HG03095 (cell line): ENCODE measurements at regions not wholly inside any gene's neighbourhood (a gene's known extent, or its start where the extent isn't known, plus 50 kb on each side); places are given as distances from the start of the nearest gene placed in this dataset.

Experiments used
- ATAC-seq: cut with Tn5 transposase; IDR thresholded peaks from one replicate; pipeline ENCODE4 v1.9.1; 2021; ENCODE audit warnings: moderate library complexity; ENCODE audit not compliant: unreplicated experiment

DNA sequence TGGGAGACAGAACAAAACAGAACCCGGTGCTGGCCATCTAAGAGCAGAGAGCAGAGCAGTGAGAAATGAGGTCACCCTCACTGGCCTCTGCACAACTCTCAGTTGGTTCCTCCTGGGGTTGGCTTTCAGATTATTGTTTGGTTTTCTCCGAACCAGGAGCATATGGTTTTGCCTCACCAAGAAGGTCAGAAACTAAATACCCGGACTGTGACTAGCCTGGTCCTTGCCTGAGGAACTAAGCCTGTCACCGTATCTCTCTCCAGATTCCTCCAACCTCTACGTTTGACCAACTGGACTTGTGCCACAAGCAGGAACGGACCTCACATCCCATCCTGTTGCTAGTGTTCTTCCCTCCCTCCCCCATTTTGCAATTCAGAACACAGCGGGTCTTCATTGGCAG lies 450.4 kb upstream of the JARID2 start:
- ATAC-seq = no peak

DNA sequence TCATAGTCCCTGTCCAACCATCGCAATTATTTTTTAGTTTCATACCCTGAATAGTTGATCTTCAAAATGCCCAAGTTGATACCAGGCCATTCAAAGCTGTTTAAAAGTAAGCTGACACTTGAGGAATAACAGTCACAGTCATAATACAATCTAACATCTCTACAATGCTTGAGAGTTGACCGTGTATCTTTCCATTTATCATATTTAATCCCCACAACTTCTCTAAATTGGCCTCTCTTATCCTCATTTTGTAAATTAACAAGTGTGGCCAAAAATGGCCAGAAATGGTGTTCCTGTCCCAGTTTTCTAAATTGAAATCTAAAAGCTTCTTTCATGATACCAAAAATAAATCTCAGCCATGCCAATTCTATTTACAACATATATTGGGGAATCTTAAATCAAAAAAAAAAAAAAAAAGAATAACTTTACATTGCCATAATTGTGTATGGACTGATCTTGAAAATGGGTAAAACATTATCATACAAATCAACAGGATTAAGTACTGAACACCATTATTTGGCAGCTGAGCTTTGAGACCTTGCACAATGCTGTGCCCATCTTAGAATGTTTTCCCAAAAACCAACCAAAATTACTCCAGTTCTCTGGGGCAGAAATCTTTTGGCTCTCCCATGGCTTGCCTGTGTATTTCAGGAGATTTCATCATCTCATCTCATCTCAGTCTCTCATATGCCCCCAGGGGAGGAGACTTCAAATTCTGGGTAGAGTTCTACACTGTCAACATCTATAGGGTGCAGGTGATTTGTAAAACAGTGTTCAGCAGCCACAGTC lies 448.7 kb upstream of the JARID2 start:
- no peak for ATAC-seq

DNA sequence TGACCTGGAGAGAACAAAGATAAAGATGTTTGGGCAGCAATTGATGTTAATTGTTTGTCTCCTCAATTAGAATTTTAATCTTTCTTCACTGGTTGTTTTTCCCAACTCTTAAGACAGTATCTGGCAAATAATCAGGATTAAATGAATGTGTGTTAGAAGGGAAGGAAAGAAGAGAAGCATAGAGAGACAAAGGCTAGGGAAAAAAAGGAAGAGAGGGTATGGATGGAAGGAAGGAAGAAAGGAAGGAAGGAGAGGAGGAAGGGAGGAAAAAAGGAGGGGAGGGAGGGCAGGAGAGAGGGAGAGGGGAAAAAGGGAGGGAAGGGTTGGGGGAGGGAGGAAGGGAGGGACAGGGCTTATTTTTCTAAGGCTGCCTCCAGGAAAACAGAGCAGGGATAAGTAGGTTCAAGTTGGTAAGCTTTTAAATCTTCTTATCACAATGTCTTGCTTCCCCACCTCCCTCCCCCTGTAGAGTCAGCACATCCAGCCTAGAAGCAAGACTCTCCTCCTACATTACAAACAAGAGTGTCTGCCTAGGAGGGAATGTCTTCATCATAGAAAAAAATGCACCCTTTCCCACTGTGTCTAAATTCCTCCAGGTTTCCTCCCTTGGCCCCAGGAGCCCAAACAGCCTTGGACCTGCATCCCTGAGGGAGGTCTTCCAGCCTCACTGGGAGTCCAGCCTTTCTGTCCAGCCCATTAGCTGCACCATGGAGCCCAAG lies 447.8 kb upstream of the JARID2 start:
- ATAC-seq = no peak

DNA sequence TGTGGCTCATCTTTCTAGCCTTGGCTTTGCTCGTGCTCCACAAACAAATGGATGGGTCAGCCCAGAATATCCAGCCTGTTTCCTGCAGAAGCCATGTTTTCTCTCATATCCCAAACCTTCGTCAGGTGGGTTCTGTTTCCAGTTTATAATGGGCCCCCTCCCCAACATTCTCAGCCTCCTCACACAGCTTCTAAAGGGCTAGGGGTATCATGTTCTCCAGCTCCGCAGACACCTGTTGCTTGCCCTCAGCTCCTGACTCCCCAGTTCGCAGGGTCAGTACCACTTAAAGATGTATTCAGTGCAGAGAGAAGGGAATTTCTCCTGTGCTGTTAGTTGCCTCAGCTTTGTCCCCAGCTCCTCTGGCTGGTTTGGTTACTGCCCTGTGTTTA lies 447.3 kb upstream of the JARID2 start:
- ATAC-seq = no peak

DNA sequence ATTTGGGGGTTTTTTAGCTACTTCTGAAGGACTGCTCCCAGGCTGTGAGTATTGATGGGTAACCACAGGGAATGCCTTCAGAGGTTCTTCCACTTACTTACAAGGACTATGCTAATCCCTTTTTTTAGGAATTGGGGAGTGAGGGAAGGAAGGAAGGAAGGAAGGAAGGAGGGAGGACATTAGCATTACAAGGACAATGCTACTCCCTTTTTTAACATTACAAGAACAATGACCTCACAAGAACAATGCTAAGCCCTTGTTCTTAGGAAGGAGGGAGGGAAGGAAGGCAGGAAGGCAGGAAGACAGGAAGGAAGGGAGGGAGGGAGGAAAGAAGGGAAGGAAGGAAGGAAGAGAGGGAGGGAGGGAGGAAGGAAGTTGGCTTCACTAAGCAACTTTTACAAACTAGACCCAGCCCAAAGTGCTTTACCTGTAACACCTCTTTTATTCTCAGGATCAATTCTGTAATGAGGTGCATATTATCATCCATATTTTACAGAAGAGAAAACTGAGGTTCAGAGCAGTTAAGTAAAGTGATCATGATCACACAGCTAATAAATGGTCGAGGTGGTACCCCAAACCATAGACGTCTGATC lies 446.8 kb upstream of the JARID2 start:
- ATAC-seq = no peak

DNA sequence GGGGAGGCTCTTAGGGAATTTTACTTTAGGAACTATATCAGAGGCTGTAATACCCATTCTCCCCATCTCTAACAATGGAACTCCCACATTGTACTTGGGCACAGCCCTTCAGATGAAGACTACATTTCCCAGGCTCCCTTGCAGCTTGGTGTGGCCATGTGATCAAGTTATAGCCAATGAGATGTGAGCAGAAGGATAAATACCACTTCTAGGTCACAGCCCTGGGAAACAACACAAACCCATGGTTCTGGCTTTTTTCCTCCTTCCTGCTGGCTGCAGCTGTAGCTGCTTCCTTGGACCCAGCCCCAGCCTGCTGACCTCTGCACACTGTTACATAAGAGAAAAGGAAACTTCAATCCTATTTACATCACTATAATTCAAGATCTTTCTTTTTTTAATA lies 445.9 kb upstream of the JARID2 start:
- no peak for ATAC-seq

DNA sequence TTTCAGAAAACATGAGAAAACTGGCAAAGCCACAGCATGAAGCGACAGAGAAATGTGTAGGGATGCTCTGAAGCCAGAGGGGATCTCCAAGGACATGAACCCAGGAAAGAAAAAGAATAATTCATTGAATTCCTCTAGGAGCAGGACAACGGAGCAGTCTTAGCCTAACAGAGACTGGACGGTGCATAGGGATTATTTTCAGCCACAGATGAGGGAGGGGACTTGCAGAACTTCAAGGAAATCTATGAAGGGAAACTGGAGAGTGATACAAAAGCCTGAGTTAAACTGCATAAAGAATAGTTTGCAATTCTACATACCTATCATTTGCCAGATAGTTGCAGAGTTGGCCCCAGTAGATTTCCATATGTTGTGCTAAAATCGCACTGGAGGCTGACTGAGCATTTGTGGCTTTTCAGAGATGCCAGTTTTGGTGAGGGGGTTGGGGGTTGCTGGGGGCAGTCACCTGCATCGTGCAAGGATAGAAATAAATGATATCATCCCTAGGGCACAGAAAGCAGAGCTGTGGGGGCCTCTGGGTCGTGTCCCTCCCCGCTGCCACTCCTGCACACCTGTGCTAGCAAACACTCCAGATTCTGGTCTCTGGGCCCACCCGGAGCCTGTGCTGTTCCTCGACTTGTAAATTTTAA lies 443.2 kb upstream of the JARID2 start:
- no peak for ATAC-seq

DNA sequence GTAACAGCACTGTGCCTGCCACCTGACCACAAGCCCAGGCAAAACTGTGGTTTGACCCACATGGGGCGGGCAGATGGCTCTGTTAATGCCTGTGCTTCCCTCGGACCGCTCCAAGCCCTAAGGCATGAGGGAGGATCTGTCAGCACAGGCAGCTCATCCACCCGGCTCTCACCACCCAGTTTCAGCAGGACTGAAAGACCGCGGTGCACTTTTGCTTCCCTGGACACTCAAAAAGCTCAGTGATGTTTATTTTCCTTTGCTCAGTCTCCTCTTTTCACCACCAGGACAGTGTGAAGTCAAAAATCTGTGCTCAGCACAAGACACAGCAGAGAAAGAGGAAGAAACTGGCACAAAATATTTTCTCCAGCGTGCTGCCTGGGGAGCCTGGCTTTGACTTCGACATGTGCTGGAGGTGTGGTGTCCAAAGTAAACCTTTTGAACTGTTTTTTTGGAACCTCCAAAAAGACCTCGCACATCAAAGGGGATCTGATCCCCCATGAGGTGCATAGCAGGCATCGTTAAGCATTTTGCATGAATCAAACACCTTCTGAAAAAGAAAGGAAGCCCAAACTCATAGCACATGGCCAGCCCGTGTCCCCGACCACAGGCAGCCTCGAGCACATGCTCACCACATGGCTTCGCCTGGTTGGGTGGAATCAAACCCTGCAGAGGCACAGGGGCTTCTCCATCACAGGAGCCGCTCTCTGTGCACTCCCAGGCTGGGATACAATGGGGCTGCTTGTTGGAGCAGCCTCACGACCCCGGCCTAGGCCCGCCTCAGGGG lies 441.7 kb upstream of the JARID2 start:
- no peak for ATAC-seq

DNA sequence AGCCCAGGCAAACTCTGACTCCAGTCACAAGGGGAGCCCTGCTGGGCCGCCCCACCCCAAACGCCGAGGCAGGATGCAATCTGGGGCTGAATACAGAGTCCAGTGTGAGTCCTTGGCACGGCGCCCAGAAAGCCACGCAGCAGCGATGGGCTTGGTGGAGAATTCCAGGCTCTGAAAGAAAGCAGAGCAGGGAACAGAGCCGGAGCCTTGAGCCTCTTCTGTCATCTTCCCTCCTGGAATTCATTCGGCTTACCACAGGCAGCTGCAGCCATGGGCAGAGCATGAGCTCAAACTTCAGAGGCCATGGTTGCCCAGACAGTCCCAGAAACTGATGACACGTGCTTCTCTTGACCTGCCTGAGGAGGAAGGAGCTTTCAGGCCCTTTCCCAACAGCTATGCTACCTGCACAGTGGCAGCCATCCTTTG lies 441.1 kb upstream of the JARID2 start:
- ATAC-seq = no peak

DNA sequence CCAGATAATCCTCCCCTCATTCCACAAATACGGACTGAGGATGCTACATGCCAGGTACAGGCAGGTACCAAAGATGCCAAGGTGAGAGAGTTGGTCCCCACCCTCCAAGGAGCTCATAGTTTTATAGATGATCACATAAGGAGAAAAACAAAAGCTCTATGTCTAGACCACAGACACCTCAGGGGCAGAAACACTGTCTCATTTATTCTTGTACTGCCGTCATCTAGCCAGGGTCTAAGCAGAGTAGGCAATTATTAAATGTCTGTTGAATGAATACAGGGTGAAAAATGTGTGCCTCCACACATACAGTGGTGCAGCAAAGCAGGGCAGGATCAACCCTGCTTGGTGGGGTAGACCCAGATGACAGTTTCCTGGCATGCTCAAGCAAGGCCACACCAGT lies 439.8 kb upstream of the JARID2 start:
- no peak for ATAC-seq

DNA sequence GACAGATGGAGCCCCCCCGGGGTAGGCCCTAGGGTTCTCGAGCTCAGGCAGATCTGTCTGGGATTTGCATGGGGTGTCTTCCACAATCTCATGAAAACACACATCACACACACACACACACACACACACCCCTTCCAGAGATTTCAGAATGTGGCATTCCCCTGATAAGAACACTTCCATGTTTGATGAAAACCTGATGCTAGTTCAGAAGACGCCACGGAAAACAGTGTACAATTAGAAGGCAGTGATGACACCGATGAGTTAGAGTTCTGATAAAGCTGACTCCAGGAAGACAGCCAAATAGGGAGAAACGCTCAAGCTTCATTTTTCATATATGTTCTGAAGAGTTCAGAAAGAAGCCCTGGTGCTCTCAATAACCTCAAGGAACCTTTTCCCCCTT lies 438.7 kb upstream of the JARID2 start:
- no peak for ATAC-seq

DNA sequence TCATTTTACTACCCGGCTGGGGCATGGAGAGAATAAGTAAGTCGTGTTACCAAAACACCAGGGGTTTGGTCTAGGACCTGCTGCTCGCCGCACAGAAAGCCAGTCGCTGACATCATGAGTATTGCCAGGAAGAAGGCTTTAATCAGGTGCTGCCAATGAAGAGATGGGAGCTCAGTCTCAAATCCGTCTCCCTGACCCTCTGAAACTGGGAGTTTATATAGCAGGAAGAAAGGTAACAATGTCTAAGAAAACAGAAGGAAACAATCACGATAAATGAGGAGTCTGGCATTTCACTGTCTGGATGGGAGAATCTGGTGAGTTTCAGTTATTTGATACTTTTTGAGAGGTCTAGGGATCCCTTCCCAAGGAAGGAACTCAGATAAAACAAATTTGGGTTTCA lies 437.9 kb upstream of the JARID2 start:
- no peak for ATAC-seq

DNA sequence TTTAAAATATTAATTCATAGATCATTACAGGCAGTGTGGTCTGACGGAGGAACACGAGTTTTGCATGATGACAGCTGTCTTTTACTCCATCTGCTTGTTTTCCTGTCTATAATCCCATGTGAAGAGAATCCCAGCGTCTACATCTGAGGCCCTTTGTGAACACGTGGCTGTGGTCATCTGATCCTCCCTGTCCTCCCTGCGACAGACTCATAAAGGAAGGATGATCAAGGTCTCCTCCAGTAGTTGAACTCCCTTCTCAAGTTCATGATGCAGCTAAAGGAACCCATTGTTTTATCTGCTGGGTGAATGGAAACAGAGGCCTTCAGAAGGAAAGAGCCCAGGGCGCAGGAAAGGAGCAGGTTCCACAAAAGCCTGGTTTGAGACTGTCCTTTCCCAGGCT lies 435.8 kb upstream of the JARID2 start:
- ATAC-seq = no peak

DNA sequence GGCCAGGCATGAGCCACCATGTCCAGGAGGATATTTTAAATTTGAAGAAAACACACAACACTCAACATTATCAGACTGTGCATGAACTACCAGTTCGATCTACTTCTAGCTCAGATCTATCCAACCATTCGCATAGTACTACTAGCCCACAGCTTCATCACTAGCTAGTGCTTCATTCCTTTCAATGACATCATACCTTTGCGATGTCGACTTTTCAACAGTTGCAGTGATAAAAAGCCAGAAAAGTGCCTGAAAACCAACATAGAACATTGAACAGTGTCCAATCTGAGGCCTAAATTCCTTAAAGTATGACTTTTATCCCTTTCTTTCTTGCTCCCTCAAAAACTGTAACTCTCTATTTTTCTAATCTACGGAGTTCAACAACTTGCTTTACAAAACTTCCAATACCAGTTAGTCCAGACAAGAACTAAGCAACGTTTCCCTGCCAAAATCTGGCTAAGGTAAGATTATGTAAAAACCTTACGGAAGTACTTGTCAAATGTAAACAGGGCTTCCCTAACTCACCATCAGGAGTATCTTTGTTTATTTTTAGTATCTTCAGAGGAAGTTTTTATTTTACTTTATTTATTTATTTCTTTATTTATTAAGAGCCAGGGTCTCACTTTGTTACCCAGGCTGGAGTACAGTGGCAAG lies 434.0 kb upstream of the JARID2 start:
- ATAC-seq = no peak

DNA sequence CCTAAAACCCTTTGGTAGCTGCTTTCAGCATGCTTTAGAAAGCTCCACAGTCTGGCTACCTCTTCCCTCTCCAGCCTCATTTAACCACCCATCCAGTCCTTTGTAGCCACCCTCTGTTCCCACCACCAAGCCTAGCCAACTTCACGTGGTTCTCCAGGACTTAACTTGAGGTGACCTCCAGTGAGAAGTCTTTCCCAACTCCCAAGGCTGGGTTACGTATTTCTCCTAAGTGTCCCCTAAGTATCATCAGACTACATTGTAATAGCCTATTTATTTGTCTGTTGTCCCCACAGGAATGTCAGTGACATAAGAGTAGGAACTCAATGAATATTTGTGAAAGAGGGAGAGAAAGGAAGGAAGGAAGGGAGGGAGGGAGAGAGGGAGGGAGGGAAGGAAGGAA lies 431.9 kb upstream of the JARID2 start:
- ATAC-seq = no peak

DNA sequence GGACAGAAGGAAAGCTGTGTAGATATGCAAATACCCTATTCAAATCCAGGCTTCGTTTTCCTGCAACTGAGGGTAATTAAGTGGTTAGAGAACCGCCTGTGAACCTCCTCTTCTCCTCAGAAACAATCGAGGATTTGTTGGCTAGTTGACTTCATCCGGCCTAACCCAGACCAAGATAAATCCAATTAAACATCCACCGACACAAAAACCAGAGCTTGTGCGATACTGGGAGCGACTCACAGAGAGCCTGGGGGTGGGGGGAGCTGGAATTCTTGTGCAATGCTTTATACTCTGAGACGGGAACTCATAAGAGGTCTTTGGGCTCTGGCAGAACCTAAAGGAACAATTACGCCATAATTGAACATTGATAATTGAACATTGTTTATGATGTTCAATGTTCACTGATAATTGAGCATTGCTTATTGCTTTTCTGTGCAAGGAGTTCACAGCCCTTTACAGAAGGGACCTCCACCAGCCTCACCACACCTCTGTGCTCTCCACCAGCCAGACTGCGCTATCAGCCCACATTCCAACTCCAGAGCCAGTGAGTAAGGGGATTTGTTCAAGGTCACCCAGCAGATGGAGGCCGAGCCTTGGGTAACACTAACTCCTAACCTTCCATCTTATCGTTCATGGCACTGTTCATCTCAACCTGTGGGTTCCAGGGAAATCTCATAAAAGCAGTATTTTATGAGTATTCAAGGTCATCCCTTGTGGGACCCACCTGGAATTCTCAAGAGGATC lies 429.6 kb upstream of the JARID2 start:
- ATAC-seq = no peak

DNA sequence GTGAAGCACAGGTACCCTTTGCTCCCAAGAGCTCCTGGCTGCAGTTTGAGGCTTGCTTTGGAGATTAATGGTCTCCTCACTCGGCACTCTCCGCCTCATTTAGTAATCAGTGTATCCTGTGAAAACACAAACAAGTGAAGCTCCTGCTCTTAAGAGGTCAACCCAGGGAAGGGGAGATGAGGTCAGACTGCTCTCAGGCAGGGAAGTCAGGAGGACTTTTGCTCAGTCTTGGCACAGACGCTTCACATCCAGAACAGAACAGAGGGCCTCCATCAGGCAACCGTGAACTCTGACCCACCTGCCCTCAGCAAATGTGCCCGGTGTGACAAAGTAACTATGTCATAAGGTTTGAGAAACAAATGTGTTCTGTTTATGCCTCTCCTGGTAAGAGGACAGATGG lies 428.8 kb upstream of the JARID2 start:
- no peak for ATAC-seq

DNA sequence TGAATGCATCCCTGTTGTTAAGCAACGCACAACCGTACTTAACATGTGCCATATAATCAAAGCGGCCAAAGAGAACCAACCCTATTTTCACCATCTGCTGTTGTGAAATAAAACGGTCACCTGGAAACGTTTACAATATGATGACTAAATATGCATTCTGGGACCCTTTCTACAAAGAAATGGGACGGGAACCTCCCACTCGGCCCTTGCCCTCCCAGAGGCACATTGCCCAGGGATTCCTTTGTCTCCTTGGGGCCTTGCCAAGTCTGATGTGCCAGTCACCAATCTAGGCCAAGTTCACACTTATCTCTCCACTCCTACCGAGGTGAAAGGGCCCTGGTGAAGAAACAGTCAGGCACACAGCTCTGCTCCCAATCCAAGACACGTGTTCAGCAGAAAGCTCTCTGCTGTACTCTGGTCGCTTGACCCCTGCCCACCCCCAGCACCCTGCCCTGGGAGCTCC lies 427.4 kb upstream of the JARID2 start:
- no peak for ATAC-seq

DNA sequence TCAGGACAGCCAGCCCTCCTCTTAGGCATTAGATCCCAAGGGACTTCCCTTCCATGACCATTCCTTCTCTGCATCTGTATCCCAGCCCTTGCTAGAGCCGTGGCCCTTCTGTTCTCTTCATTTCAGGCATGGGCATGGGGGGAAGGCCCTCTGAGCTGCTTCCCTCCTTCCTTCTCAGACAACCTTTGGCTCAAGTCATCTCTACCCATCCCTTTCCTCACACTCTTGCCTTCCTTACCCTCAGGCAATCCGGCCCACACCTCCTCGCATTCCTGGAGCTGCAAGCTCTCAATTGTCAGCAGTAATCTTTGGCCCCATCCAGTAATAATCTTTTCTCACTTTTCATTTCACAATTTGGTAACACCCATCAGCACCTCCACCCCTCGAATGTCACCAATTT lies 426.9 kb upstream of the JARID2 start:
- ATAC-seq = no peak
